Trophoblast cell (in vitro differentiated cells and primary cell): ENCODE measurements at regions not wholly inside any gene's neighbourhood (a gene's known extent, or its start where the extent isn't known, plus 50 kb on each side); places are given as distances from the start of the nearest gene placed in this dataset.
"Not testable (repeated sequence)": the region's sequence is repeated elsewhere in the genome, so short reads cannot be mapped to it uniquely, and the experiment has no call there.

Experiments
- DNase-seq, 2 donors: peaks; one replicate each; pipeline ENCODE4 v3.0.0-alpha.2; 2016
- H2AFZ ChIP-seq: 2 replicates; pipeline ENCODE4 v1.6.1; 2013; ENCODE audit warnings: low read length, moderate library complexity, mild to moderate bottlenecking; ENCODE audit not compliant: insufficient read depth, poor library complexity
- H2AK5ac ChIP-seq: 2 replicates; pipeline ENCODE4 v1.6.1; 2013; ENCODE audit warnings: mild to moderate bottlenecking, low read length
- H2BK120ac ChIP-seq: 2 replicates; pipeline ENCODE4 v1.6.1; 2013; ENCODE audit warnings: low read length, mild to moderate bottlenecking, moderate library complexity; ENCODE audit not compliant: insufficient read depth, poor library complexity
- H2BK12ac ChIP-seq: 2 replicates; pipeline ENCODE4 v1.6.1; 2013; ENCODE audit warnings: mild to moderate bottlenecking, low read length, moderate library complexity
- H2BK5ac ChIP-seq: 2 replicates; pipeline ENCODE4 v1.6.1; 2013; ENCODE audit warnings: low read length, low read depth, moderate library complexity, mild to moderate bottlenecking; ENCODE audit not compliant: poor library complexity
- H3K14ac ChIP-seq: 2 replicates; pipeline ENCODE4 v1.6.1; 2013; ENCODE audit warnings: mild to moderate bottlenecking, low read length
- H3K18ac ChIP-seq: 2 replicates; pipeline ENCODE4 v1.6.1; 2013; ENCODE audit warnings: mild to moderate bottlenecking, low read length
- H3K23ac ChIP-seq: 2 replicates; pipeline ENCODE4 v1.6.1; 2013; ENCODE audit warnings: low read length
- H3K27ac ChIP-seq: 2 replicates; pipeline ENCODE4 v1.5.1; 2013; ENCODE audit warnings: low read depth, mild to moderate bottlenecking, inconsistent platforms, low read length, moderate library complexity
- H3K27me3 ChIP-seq: 2 replicates; pipeline ENCODE4 v1.6.1; 2013; ENCODE audit warnings: inconsistent platforms, mild to moderate bottlenecking, low read length, moderate library complexity; ENCODE audit not compliant: insufficient read depth
- H3K36me3 ChIP-seq, 2 experiments: 1 replicate in 1 of 2; 2 replicates in 1 of 2; pipeline ENCODE4 v1.6.1; 2013; ENCODE audit warnings: low read length in 2 of 2, mild to moderate bottlenecking in 2 of 2, moderate library complexity in 1 of 2; ENCODE audit not compliant: insufficient read depth in 2 of 2, control insufficient read depth in 1 of 2
- H3K4ac ChIP-seq: 2 replicates; pipeline ENCODE4 v1.6.1; 2013; ENCODE audit warnings: low read depth, mild to moderate bottlenecking, low read length, moderate library complexity
- H3K4me1 ChIP-seq, 2 experiments: 1 replicate in 1 of 2; 2 replicates in 1 of 2; pipeline ENCODE4 v1.6.1; 2013; ENCODE audit warnings: low read length in 2 of 2, mild to moderate bottlenecking in 2 of 2, moderate library complexity in 1 of 2; ENCODE audit not compliant: insufficient read depth in 2 of 2, control insufficient read depth in 1 of 2
- H3K4me2 ChIP-seq: 2 replicates; pipeline ENCODE4 v1.6.1; 2013; ENCODE audit warnings: inconsistent platforms, mild to moderate bottlenecking, low read length, moderate library complexity
- H3K4me3 ChIP-seq: 2 replicates; pipeline ENCODE4 v1.5.1; 2013; ENCODE audit warnings: mild to moderate bottlenecking, low read depth, low read length, inconsistent platforms
- H3K79me1 ChIP-seq: one replicate; pipeline ENCODE4 v1.6.1; 2013; ENCODE audit warnings: low read length
- H3K79me2 ChIP-seq: 2 replicates; pipeline ENCODE4 v1.6.1; 2013; ENCODE audit warnings: low read length, mild to moderate bottlenecking; ENCODE audit not compliant: control insufficient read depth, insufficient read depth, poor library complexity
- H3K9ac ChIP-seq: 2 replicates; pipeline ENCODE4 v1.6.1; 2013; ENCODE audit warnings: mild to moderate bottlenecking, low read length
- H3K9me3 ChIP-seq: 2 replicates; pipeline ENCODE4 v1.6.1; 2013; ENCODE audit warnings: low read depth, mild to moderate bottlenecking, control low read depth, inconsistent platforms, low read length; ENCODE audit not compliant: insufficient read depth
- H4K12ac ChIP-seq: 2 replicates; pipeline ENCODE4 v1.6.1; 2013; ENCODE audit warnings: low read depth, mild to moderate bottlenecking, low read length, moderate library complexity
- H4K8ac ChIP-seq: 2 replicates; pipeline ENCODE4 v1.6.1; 2013; ENCODE audit warnings: low read depth, mild to moderate bottlenecking, low read length, moderate library complexity
- H4K91ac ChIP-seq: one replicate; pipeline ENCODE4 v1.6.1; 2013; ENCODE audit warnings: low read depth, mild to moderate bottlenecking, low read length, moderate library complexity
- WGBS: extraction: QIAGEN DNeasy Blood & Tissue Kit; methylation state at CpG from one replicate; pipeline ENCODE4 v1.1.7; 2013; ENCODE audit warnings: missing lambda C conversion rate; ENCODE audit not compliant: insufficient read length, insufficient coverage; ENCODE audit errors: extremely low coverage; 5-methylcytosine and 5-hydroxymethylcytosine counted together

- not testable (repeated sequence) for H4K12ac ChIP-seq, H3K14ac ChIP-seq, H3K4me1 ChIP-seq, H3K18ac ChIP-seq, H2BK120ac ChIP-seq, H4K8ac ChIP-seq, H4K91ac ChIP-seq, H3K23ac ChIP-seq, H3K4ac ChIP-seq, H2BK5ac ChIP-seq, H3K79me2 ChIP-seq, H2BK12ac ChIP-seq, H2AK5ac ChIP-seq, H3K36me3 ChIP-seq, H3K9ac ChIP-seq, H2AFZ ChIP-seq, DNase-seq, H3K79me1 ChIP-seq, H3K9me3 ChIP-seq, H3K27ac ChIP-seq, H3K4me3 ChIP-seq, H3K4me2 ChIP-seq, H3K27me3 ChIP-seq
- WGBS: no CpG with 5 or more reads among the region's 4 CpGs
Observed at GRCh38 chr14:34079643-34080042, 128.8 kb upstream of the EGLN3 start.

GRCh38 chr14:34078117-34078743 is 127.4 kb upstream of the EGLN3 start:
- no peak overlapping the region for H3K18ac ChIP-seq
- H2AFZ ChIP-seq: no peak overlapping the region
- no peaks in the 10 kb centered on the region for H3K79me1 ChIP-seq
- no peak overlapping the region for H3K14ac ChIP-seq
- H3K23ac ChIP-seq: no peak overlapping the region
- H3K9ac ChIP-seq: no peak overlapping the region
- H3K4me1 ChIP-seq: no peaks in the 10 kb centered on the region
- H3K27ac ChIP-seq: no peak overlapping the region
- no peak overlapping the region for H4K91ac ChIP-seq
- no peak overlapping the region for H2BK120ac ChIP-seq
- H3K79me2 ChIP-seq: no peaks in the 10 kb centered on the region
- WGBS: no CpG with 5 or more reads among the region's 12 CpGs
- no peak overlapping the region for H3K4me3 ChIP-seq
- H4K12ac ChIP-seq: no peak overlapping the region
- H3K27me3 ChIP-seq: no peaks in the 10 kb centered on the region
- H3K4me2 ChIP-seq: no peak overlapping the region
- no peak overlapping the region for H2BK5ac ChIP-seq
- no peak for DNase-seq
- H3K9me3 ChIP-seq: no peaks in the 10 kb centered on the region
- H2AK5ac ChIP-seq: no peak overlapping the region
- no peak overlapping the region for H4K8ac ChIP-seq
- no peak overlapping the region for H3K4ac ChIP-seq
- no peak overlapping the region for H2BK12ac ChIP-seq
- H3K36me3 ChIP-seq: no peaks in the 10 kb centered on the region

GRCh38 chr14:34075826-34076225 is 125.0 kb upstream of the EGLN3 start:
- Histone ChIP-seq H3K4me3 (no peak overlapping the region), H3K14ac (no peak overlapping the region), H2BK5ac (no peak overlapping the region), H3K4me1 (no peaks in the 10 kb centered on the region), H3K36me3 (no peaks in the 10 kb centered on the region), H4K12ac (no peak overlapping the region), H4K91ac (no peak overlapping the region), H3K4me2 (no peak overlapping the region), H4K8ac (no peak overlapping the region), H3K9me3 (no peaks in the 10 kb centered on the region), H3K18ac (no peak overlapping the region), H3K27me3 (no peaks in the 10 kb centered on the region), H2AK5ac (no peak overlapping the region), H3K4ac (no peak overlapping the region), H3K23ac (no peak overlapping the region), H3K27ac (no peak overlapping the region), H3K79me1 (no peaks in the 10 kb centered on the region), H2BK12ac (no peak overlapping the region), H2BK120ac (no peak overlapping the region), H3K79me2 (no peaks in the 10 kb centered on the region), H2AFZ (no peak overlapping the region), H3K9ac (no peak overlapping the region)
- no peak for DNase-seq
- WGBS: no CpG with 5 or more reads among the region's 1 CpG

GRCh38 chr14:34075042-34075744 is 124.3 kb upstream of the EGLN3 start:
- H2BK12ac ChIP-seq: no peak overlapping the region
- no peaks in the 10 kb centered on the region for H3K27me3 ChIP-seq
- no peak overlapping the region for H3K4me3 ChIP-seq
- H3K18ac ChIP-seq: no peak overlapping the region
- no peak overlapping the region for H3K14ac ChIP-seq
- DNase-seq: no peak
- no peak overlapping the region for H4K8ac ChIP-seq
- no peak overlapping the region for H4K91ac ChIP-seq
- no peak overlapping the region for H3K9ac ChIP-seq
- no peaks in the 10 kb centered on the region for H3K79me2 ChIP-seq
- no peaks in the 10 kb centered on the region for H3K4me1 ChIP-seq
- no peak overlapping the region for H2BK5ac ChIP-seq
- no peaks in the 10 kb centered on the region for H3K9me3 ChIP-seq
- H3K79me1 ChIP-seq: no peaks in the 10 kb centered on the region
- H3K4ac ChIP-seq: no peak overlapping the region
- H2AFZ ChIP-seq: no peak overlapping the region
- H3K4me2 ChIP-seq: no peak overlapping the region
- no peak overlapping the region for H3K27ac ChIP-seq
- no peaks in the 10 kb centered on the region for H3K36me3 ChIP-seq
- H3K23ac ChIP-seq: no peak overlapping the region
- H2BK120ac ChIP-seq: no peak overlapping the region
- H4K12ac ChIP-seq: no peak overlapping the region
- no peak overlapping the region for H2AK5ac ChIP-seq
- WGBS: no CpG with 5 or more reads among the region's 3 CpGs
